ENCODE measurements at regions not wholly inside any gene's neighbourhood (a gene's known extent, or its start where the extent isn't known, plus 50 kb on each side); places are given as distances from the start of the nearest gene placed in this dataset.

GRCh38 chr7:10592604-10593003, 381.1 kb upstream of the PHF14 start:
- no peak for TF ChIP-seq CTCF (conservative IDR thresholded peaks at IDR 0.05)
- 99 to 100% methylated on average over 2 of the region's 2 CpGs for WGBS, 2 experiments (ENCODE audit: insufficient coverage in 1 of 2, insufficient read length in 1 of 2)
- Histone ChIP-seq H3K9ac (ENCODE audit: extremely low read depth, low read length, poor library complexity, severe bottlenecking) (no peak overlapping the region), H3K4me1 (ENCODE audit: control insufficient read depth, insufficient read depth, low read length) (no peaks in the 10 kb centered on the region), H3K9me3 (ENCODE audit: control insufficient read depth, low read length) (no peaks in the 10 kb centered on the region), H3K36me3 (ENCODE audit: control insufficient read depth, insufficient read depth, low read length) (no peaks in the 10 kb centered on the region), H3K27ac (ENCODE audit: low read depth, low read length) (no peak overlapping the region), H3K27me3 (ENCODE audit: control insufficient read depth, insufficient read depth, low read length, poor library complexity, severe bottlenecking) (no peaks in the 10 kb centered on the region), H3K4me3 (ENCODE audit: low read length) (no peak overlapping the region)
- Mint-ChIP-seq H3K4me3 (no peak overlapping the region), H3K27ac (no peak overlapping the region), H3K9me3 (no peaks in the 10 kb centered on the region), H3K27me3 (ENCODE audit: insufficient read depth) (no peaks in the 10 kb centered on the region), H3K36me3 (ENCODE audit: low read depth) (no peaks in the 10 kb centered on the region), H3K4me1 (peaks cover 5% of the 10 kb centered on the region)
- no peak for DNase-seq

GRCh38 chr7:10593080-10593479, 380.6 kb upstream of the PHF14 start:
- Histone ChIP-seq H3K36me3 (ENCODE audit: control insufficient read depth, insufficient read depth, low read length) (no peaks in the 10 kb centered on the region), H3K4me1 (ENCODE audit: control insufficient read depth, insufficient read depth, low read length) (no peaks in the 10 kb centered on the region), H3K4me3 (ENCODE audit: low read length) (no peak overlapping the region), H3K27ac (ENCODE audit: low read depth, low read length) (no peak overlapping the region), H3K9me3 (ENCODE audit: control insufficient read depth, low read length) (no peaks in the 10 kb centered on the region), H3K9ac (ENCODE audit: extremely low read depth, low read length, poor library complexity, severe bottlenecking) (no peak overlapping the region), H3K27me3 (ENCODE audit: control insufficient read depth, insufficient read depth, low read length, poor library complexity, severe bottlenecking) (no peaks in the 10 kb centered on the region)
- H3K36me3 Mint-ChIP-seq (ENCODE audit: low read depth), result no peaks in the 10 kb centered on the region
- no peak for TF ChIP-seq CTCF (conservative IDR thresholded peaks at IDR 0.05)
- H3K9me3 Mint-ChIP-seq, result no peaks in the 10 kb centered on the region
- H3K27ac Mint-ChIP-seq, result no peak overlapping the region
- H3K4me3 Mint-ChIP-seq, result no peak overlapping the region
- WGBS, 2 experiments (ENCODE audit: insufficient coverage in 1 of 2, insufficient read length in 1 of 2), result 91 to 96% methylated on average over 3 to 4 of the region's 4 CpGs
- DNase-seq, result no peak
- no peaks in the 10 kb centered on the region for H3K27me3 Mint-ChIP-seq (ENCODE audit: insufficient read depth)
- H3K4me1 Mint-ChIP-seq, result peaks cover 5% of the 10 kb centered on the region

GRCh38 chr7:10596827-10597226, 376.8 kb upstream of the PHF14 start:
- Mint-ChIP-seq H3K4me3 (no peak overlapping the region), H3K4me1 (peaks cover 5% of the 10 kb centered on the region), H3K9me3 (no peaks in the 10 kb centered on the region), H3K27ac (no peak overlapping the region), H3K36me3 (ENCODE audit: low read depth) (no peaks in the 10 kb centered on the region), H3K27me3 (ENCODE audit: insufficient read depth) (no peaks in the 10 kb centered on the region)
- H3K36me3 ChIP-seq (ENCODE audit: control insufficient read depth, insufficient read depth, low read length), result no peaks in the 10 kb centered on the region
- no peak for DNase-seq
- H3K27me3 ChIP-seq (ENCODE audit: control insufficient read depth, insufficient read depth, low read length, poor library complexity, severe bottlenecking), result no peaks in the 10 kb centered on the region
- no peak for TF ChIP-seq CTCF (conservative IDR thresholded peaks at IDR 0.05)
- no peaks in the 10 kb centered on the region for H3K4me1 ChIP-seq (ENCODE audit: control insufficient read depth, insufficient read depth, low read length)
- 92 to 100% methylated on average over 2 of the region's 2 CpGs for WGBS, 2 experiments (ENCODE audit: insufficient coverage in 1 of 2, insufficient read length in 1 of 2)
- no peak overlapping the region for H3K27ac ChIP-seq (ENCODE audit: low read depth, low read length)
- no peaks in the 10 kb centered on the region for H3K9me3 ChIP-seq (ENCODE audit: control insufficient read depth, low read length)
- H3K4me3 ChIP-seq (ENCODE audit: low read length), result no peak overlapping the region
- H3K9ac ChIP-seq (ENCODE audit: extremely low read depth, low read length, poor library complexity, severe bottlenecking), result no peak overlapping the region
